ENCODE measurements at regions not wholly inside any gene's neighbourhood (a gene's known extent, or its start where the extent isn't known, plus 50 kb on each side); places are given as distances from the start of the nearest gene placed in this dataset.

DNA sequence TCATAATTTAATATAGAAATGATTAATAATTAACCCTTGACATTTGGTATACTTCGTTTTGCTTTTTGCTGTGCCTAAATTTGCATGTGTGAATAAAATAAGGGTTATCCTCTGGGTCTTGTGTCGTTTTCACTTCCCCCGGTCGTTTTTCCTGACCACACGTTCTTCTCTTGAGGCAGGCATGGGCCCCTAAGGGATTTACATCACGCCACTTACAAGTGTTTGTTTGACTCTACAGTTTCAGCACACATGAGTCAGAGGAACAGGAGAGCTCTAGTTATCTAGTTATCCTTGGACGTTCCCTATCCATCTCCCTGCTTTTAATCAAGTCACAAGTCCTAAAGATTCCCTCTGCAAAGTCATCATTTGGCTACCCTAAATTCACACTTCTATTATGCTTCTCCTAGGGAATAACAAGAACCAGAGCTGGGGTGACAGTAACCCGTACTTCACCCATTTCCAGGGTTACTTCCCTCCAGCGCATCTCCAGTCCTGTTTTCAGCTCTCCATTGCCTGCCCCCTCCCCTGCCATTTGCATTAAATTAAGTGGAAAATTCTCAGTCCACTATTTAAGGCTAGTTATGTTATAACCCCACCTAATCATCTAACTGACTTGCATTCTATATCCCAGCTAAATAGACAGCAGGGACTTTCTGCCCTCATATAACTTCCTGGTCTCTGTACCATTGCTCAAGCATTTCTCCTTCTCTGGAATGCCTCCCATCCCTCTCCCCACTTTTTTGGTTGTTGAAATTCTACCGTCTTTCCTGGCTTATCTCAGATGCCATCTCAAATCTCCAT, 206.9 kb downstream of the PTEN start:
- Histone ChIP-seq H3K4me3 (ENCODE audit: low read depth, low read length) (no peak overlapping the region), H3K36me3 (ENCODE audit: control insufficient read depth, insufficient read depth, low read length) (no peaks in the 10 kb centered on the region), H3K4me1 (ENCODE audit: control insufficient read depth, insufficient read depth, low read length) (peaks cover 5% of the 10 kb centered on the region), H3K9me3 (ENCODE audit: control insufficient read depth, insufficient read depth, low read depth, low read length) (no peaks in the 10 kb centered on the region), H3K9ac (ENCODE audit: low read length) (no peak overlapping the region), H3K27me3 (ENCODE audit: control insufficient read depth, insufficient read depth, low read length) (no peaks in the 10 kb centered on the region), H3K27ac (ENCODE audit: low read depth, low read length) (no peak overlapping the region)

DNA sequence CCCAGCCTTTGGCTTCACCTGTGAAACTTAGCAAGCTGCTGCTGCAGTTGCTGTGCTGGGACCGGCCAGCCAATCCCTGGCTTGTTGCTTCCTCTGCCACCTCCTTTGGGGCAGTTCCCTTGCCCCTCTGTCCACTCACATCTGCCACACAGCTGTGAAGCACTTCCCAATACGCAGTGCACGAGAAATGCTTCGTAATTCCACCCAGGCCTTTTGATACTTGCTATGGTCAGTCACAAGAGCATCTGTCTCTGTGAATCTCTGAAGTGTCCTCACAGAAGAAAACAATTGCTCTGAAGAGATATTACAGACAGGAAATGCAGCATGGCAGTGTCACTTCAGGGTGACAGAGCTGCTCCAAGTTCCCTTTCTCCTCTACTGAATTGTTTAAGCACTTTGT, 208.5 kb downstream of the PTEN start:
- Histone ChIP-seq H3K9me3 (ENCODE audit: control insufficient read depth, insufficient read depth, low read depth, low read length) (no peaks in the 10 kb centered on the region), H3K27ac (ENCODE audit: low read depth, low read length) (no peak overlapping the region), H3K4me1 (ENCODE audit: control insufficient read depth, insufficient read depth, low read length) (no peaks in the 10 kb centered on the region; the same call in 1 of the 2 replicates), H3K36me3 (ENCODE audit: control insufficient read depth, insufficient read depth, low read length) (no peaks in the 10 kb centered on the region), H3K4me3 (ENCODE audit: low read depth, low read length) (no peak overlapping the region), H3K27me3 (ENCODE audit: control insufficient read depth, insufficient read depth, low read length) (no peaks in the 10 kb centered on the region), H3K9ac (ENCODE audit: low read length) (no peak overlapping the region)

DNA sequence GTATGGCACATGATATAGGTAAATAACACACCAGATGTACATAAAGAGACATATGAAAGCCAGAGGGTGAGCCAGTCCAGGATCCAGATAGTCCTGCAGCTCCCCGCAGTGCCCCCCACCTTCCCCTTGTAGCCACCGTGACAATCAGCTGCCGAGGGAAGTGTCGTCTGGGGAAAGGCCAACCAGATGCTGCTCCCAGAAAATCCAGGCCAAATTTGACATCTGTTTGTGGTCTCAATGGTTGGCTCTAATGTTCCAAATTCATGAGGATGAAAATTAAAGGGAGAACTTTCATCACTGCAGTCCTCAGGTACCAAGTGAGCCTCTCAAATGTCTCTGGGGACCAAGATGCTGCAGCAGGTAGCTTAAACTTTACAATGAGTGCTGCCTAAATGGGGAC, 210.3 kb downstream of the PTEN start:
- Histone ChIP-seq H3K27ac (ENCODE audit: low read depth, low read length) (no peak overlapping the region), H3K4me3 (ENCODE audit: low read depth, low read length) (no peak overlapping the region), H3K4me1 (ENCODE audit: control insufficient read depth, insufficient read depth, low read length) (no peaks in the 10 kb centered on the region; the same call in 1 of the 2 replicates), H3K9me3 (ENCODE audit: control insufficient read depth, insufficient read depth, low read depth, low read length) (no peaks in the 10 kb centered on the region), H3K9ac (ENCODE audit: low read length) (no peak overlapping the region), H3K27me3 (ENCODE audit: control insufficient read depth, insufficient read depth, low read length) (no peaks in the 10 kb centered on the region), H3K36me3 (ENCODE audit: control insufficient read depth, insufficient read depth, low read length) (no peaks in the 10 kb centered on the region)

DNA sequence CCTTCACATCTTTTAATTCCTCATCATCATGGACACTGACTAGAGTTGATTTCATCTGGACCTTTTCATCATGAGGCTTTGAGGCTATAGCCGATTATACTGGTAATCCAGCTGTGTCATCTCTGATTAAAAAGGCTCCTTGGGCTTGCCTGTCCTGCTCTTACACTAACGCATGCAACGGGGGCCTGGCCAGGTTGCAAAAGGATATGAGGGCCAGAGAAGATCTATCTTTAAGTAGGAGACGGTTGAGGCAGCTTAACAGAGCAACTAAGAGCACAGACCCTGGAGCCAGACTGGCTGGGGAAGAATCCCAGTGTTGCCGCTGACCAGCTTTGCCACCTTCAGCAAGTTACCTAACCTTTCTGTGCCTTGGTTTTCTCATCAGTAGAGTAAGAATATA, 211.5 kb downstream of the PTEN start:
- no peak overlapping the region for H3K27ac ChIP-seq (ENCODE audit: low read depth, low read length)
- H3K4me1 ChIP-seq (ENCODE audit: control insufficient read depth, insufficient read depth, low read length), result no peaks in the 10 kb centered on the region; the same call in 1 of the 2 replicates
- H3K9me3 ChIP-seq (ENCODE audit: control insufficient read depth, insufficient read depth, low read depth, low read length), result no peaks in the 10 kb centered on the region
- H3K9ac ChIP-seq (ENCODE audit: low read length), result no peak overlapping the region
- H3K27me3 ChIP-seq (ENCODE audit: control insufficient read depth, insufficient read depth, low read length), result no peaks in the 10 kb centered on the region
- H3K4me3 ChIP-seq (ENCODE audit: low read depth, low read length), result no peak overlapping the region
- H3K36me3 ChIP-seq (ENCODE audit: control insufficient read depth, insufficient read depth, low read length), result no peaks in the 10 kb centered on the region

DNA sequence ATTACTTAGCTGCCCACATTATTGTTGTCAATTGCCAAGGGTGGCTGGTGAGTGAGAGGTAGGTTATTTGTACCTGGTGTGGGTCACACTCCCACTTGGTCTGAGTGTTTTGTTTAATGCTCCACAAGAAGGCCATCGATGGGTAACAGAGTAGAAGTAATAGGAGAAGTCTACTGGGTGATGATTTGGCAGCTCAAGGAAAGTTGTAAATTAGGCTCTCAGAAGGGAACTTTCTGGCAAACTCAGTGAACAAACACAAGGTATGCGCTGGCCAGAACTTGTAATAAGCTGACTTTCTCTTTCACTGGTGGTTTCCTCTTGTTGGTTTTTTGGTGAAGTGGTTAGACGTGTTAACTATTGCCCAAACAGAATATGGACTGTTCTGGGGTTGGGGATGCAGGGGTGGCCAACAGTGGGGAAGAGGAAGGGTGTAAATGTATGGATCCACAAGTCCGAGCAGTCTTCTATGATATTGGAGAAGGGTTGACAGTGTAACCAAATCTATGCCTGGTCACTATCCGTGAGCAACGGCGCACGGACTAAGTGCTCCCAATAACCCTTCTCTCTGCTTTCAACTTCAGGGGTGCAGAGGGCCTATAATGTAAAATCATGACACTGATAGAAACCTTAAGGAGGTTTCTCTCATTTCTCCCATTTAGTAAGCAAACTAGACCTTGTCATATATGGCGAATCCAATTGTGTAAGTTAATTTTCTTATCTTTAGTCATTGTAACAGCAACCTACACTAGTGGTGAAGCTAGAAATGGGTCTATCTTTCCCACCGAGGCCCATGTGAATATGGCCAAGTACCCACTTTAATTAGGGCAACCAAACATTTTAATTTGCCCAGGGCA, 212.8 kb downstream of the PTEN start:
- Histone ChIP-seq H3K36me3 (ENCODE audit: control insufficient read depth, insufficient read depth, low read length) (no peaks in the 10 kb centered on the region), H3K4me3 (ENCODE audit: low read depth, low read length) (no peak overlapping the region), H3K9ac (ENCODE audit: low read length) (no peak overlapping the region), H3K27me3 (ENCODE audit: control insufficient read depth, insufficient read depth, low read length) (no peaks in the 10 kb centered on the region), H3K4me1 (ENCODE audit: control insufficient read depth, insufficient read depth, low read length) (no peaks in the 10 kb centered on the region; the same call in 1 of the 2 replicates), H3K9me3 (ENCODE audit: control insufficient read depth, insufficient read depth, low read depth, low read length) (no peaks in the 10 kb centered on the region), H3K27ac (ENCODE audit: low read depth, low read length) (no peak overlapping the region)

DNA sequence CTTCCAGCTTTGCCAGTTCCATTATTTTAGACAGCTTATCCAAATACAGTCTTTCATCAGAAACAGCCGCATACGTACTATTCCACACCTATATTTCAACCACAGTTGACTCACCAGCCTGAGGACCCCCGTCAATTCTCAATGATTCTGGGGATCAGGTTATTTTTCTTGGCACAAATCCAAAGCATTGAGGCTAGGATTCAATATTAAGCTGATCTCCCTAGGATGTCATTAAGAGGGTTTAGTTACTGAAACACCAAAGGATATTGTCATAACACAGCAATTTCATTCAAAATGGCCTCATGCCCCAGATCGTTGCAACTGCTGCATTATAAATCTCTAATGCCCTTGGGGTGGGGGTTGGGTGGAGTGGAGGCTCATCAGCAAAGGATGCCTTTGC, 214.6 kb downstream of the PTEN start:
- Histone ChIP-seq H3K4me1 (ENCODE audit: control insufficient read depth, insufficient read depth, low read length) (no peaks in the 10 kb centered on the region), H3K4me3 (ENCODE audit: low read depth, low read length) (no peak overlapping the region), H3K36me3 (ENCODE audit: control insufficient read depth, insufficient read depth, low read length) (no peaks in the 10 kb centered on the region), H3K9me3 (ENCODE audit: control insufficient read depth, insufficient read depth, low read depth, low read length) (no peaks in the 10 kb centered on the region), H3K27me3 (ENCODE audit: control insufficient read depth, insufficient read depth, low read length) (no peaks in the 10 kb centered on the region), H3K9ac (ENCODE audit: low read length) (no peak overlapping the region), H3K27ac (ENCODE audit: low read depth, low read length) (no peak overlapping the region)

DNA sequence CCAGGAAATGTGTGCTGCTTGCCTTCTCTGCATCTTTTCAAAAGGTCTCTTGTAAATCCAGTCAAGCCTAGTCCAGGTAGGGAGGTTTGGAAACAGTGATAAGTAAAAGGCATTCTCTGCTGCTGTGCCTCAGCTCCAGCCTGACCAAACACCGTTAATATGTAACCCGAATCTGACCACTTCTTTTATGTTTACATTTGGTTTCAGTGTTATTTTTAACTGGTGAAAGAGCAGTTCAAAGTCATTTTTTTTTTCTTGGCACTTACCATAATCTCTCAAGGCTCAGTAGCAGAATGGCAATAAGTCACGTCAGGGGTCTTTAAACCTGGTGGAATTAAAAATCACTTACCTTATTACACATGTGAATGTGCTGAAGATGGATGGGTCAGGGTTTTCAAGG, 216.8 kb downstream of the PTEN start:
- H3K9ac ChIP-seq (ENCODE audit: low read length), result no peak overlapping the region
- no peaks in the 10 kb centered on the region for H3K9me3 ChIP-seq (ENCODE audit: control insufficient read depth, insufficient read depth, low read depth, low read length)
- no peak overlapping the region for H3K27ac ChIP-seq (ENCODE audit: low read depth, low read length)
- no peaks in the 10 kb centered on the region for H3K27me3 ChIP-seq (ENCODE audit: control insufficient read depth, insufficient read depth, low read length)
- no peaks in the 10 kb centered on the region for H3K4me1 ChIP-seq (ENCODE audit: control insufficient read depth, insufficient read depth, low read length)
- H3K36me3 ChIP-seq (ENCODE audit: control insufficient read depth, insufficient read depth, low read length), result no peaks in the 10 kb centered on the region
- no peak overlapping the region for H3K4me3 ChIP-seq (ENCODE audit: low read depth, low read length)

DNA sequence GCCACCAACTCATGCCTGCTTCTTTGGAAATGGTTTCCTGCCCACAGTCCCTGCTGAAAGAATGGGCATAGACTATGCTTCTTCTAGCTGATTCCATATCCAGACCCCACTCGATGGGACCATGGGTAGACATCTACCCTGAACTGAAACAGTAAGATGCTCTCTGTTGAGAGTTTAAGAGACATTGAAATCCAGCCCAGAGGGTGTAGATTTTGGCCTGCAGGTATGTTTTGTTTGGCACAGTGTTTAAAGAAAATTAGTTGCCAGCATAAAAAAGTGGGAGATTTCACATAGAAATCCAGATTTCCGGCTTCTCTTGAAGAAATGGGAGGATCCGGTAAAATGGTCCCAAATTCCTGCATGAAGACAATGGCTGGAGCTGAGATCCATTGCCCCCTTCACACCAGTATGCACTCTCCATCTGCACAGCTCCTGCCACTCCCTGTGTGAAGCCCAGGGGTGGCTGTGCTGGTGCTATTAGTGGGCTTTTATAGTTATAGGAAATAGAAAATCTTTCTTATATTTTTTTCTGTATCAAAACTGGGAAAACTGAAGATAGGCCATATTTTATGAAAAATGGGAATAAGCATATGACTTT, 218.1 kb downstream of the PTEN start:
- Histone ChIP-seq H3K9me3 (ENCODE audit: control insufficient read depth, insufficient read depth, low read depth, low read length) (no peaks in the 10 kb centered on the region), H3K27me3 (ENCODE audit: control insufficient read depth, insufficient read depth, low read length) (no peaks in the 10 kb centered on the region), H3K9ac (ENCODE audit: low read length) (no peak overlapping the region), H3K27ac (ENCODE audit: low read depth, low read length) (no peak overlapping the region), H3K4me1 (ENCODE audit: control insufficient read depth, insufficient read depth, low read length) (no peaks in the 10 kb centered on the region), H3K4me3 (ENCODE audit: low read depth, low read length) (no peak overlapping the region), H3K36me3 (ENCODE audit: control insufficient read depth, insufficient read depth, low read length) (no peaks in the 10 kb centered on the region)

DNA sequence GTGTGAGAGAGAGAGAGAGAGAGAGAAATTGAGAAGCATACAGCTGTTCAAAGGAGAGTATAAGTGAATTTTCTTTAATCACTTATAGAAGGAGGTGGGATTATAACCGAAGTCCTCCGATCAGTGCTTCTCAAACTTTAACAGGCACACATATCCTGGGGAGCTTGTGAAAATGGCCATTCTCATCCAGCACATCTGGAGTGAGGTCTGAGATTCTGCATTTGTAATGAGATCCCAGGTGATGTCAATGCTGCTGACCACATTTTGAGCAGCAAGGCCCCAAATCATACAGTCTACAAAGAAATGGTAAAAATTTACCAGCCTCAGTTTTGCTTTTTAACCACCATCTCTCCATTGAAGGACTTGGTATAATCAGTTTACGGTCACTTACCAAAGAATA, 219.0 kb downstream of the PTEN start:
- Histone ChIP-seq H3K36me3 (ENCODE audit: control insufficient read depth, insufficient read depth, low read length) (no peaks in the 10 kb centered on the region), H3K4me3 (ENCODE audit: low read depth, low read length) (no peak overlapping the region), H3K9ac (ENCODE audit: low read length) (no peak overlapping the region), H3K9me3 (ENCODE audit: control insufficient read depth, insufficient read depth, low read depth, low read length) (no peaks in the 10 kb centered on the region), H3K27me3 (ENCODE audit: control insufficient read depth, insufficient read depth, low read length) (no peaks in the 10 kb centered on the region), H3K4me1 (ENCODE audit: control insufficient read depth, insufficient read depth, low read length) (no peaks in the 10 kb centered on the region), H3K27ac (ENCODE audit: low read depth, low read length) (no peak overlapping the region)

DNA sequence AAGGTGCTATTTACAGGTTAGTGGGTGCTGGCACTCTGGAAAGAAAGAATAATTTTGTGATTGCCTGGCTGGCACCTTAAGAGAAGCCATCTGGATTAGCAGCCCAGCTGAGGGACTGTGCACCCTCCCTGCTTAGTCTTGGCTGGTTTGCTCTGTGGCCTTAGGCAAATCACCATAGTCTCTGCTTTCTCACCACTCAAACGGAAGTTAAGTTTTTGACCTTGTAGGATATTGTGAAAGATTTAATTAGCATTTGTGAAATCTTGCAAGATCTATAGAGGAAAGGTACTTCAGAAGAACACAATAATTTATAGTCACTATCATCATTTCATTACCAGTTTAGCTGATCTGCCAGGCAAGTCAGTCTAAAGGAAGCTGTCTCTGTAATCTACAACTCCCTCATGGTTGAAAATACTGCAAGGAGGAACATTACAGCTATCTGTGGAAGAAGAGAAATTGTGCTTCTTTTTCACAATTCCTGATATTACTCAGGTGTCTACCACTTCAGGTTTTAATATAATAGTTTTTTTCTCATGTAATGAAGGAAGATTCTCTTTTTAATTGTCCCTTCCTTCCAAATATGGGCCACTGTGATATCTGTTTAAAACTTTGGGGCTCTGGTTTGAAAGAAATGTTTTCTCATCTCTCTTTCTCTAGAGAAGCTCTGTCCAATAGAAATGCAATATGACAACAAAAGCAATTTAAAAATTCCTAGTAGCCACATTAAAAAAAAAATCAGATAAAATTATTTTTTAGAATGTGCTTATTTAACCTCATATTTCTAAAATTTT, 219.6 kb downstream of the PTEN start:
- H3K27ac ChIP-seq (ENCODE audit: low read depth, low read length), result no peak overlapping the region
- H3K9me3 ChIP-seq (ENCODE audit: control insufficient read depth, insufficient read depth, low read depth, low read length), result no peaks in the 10 kb centered on the region
- no peaks in the 10 kb centered on the region for H3K4me1 ChIP-seq (ENCODE audit: control insufficient read depth, insufficient read depth, low read length)
- no peak overlapping the region for H3K4me3 ChIP-seq (ENCODE audit: low read depth, low read length)
- no peaks in the 10 kb centered on the region for H3K36me3 ChIP-seq (ENCODE audit: control insufficient read depth, insufficient read depth, low read length)
- no peak overlapping the region for H3K9ac ChIP-seq (ENCODE audit: low read length)
- no peaks in the 10 kb centered on the region for H3K27me3 ChIP-seq (ENCODE audit: control insufficient read depth, insufficient read depth, low read length)

Data from HUES6 (cell line).